ENCODE measurements at regions not wholly inside any gene's neighbourhood (a gene's known extent, or its start where the extent isn't known, plus 50 kb on each side); places are given as distances from the start of the nearest gene placed in this dataset.

DNA sequence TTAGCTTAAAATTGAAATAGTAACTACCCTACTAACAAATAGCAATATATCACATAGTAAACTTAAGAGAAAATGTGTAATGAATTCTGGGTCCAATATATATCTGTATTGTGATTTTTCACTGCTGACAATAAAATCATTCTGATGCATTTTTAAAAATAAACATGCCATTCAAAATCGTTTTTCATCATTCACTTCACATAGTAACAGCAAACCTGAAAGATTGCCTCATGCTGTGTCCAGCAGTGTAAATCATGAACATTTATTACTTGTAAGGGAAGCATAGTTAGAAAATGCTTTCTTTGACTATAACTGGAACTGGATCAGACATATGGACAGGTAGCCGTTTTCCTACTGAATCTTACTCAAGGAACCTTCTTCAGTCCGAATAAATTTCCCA, 446.1 kb downstream of the UTRN start (continued):
- TF ChIP-seq, protein P1, sequence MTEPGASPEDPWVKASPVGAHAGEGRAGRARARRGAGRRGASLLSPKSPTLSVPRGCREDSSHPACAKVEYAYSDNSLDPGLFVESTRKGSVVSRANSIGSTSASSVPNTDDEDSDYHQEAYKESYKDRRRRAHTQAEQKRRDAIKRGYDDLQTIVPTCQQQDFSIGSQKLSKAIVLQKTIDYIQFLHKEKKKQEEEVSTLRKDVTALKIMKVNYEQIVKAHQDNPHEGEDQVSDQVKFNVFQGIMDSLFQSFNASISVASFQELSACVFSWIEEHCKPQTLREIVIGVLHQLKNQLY (CRISPR knock-in tag; IDR thresholded peaks at IDR 0.05) = no peak
- TF ChIP-seq, protein P2, sequence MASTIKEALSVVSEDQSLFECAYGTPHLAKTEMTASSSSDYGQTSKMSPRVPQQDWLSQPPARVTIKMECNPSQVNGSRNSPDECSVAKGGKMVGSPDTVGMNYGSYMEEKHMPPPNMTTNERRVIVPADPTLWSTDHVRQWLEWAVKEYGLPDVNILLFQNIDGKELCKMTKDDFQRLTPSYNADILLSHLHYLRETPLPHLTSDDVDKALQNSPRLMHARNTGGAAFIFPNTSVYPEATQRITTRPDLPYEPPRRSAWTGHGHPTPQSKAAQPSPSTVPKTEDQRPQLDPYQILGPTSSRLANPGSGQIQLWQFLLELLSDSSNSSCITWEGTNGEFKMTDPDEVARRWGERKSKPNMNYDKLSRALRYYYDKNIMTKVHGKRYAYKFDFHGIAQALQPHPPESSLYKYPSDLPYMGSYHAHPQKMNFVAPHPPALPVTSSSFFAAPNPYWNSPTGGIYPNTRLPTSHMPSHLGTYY (CRISPR knock-in tag; IDR thresholded peaks at IDR 0.05) = no peak
- TF ChIP-seq SOX15 (CRISPR knock-in tag; IDR thresholded peaks at IDR 0.05) (no peak), KAT7 (CRISPR knock-in tag; IDR thresholded peaks at IDR 0.05; ENCODE audit: borderline replicate concordance) (no peak), NR1H2 (CRISPR knock-in tag; IDR thresholded peaks at IDR 0.05) (no peak)

DNA sequence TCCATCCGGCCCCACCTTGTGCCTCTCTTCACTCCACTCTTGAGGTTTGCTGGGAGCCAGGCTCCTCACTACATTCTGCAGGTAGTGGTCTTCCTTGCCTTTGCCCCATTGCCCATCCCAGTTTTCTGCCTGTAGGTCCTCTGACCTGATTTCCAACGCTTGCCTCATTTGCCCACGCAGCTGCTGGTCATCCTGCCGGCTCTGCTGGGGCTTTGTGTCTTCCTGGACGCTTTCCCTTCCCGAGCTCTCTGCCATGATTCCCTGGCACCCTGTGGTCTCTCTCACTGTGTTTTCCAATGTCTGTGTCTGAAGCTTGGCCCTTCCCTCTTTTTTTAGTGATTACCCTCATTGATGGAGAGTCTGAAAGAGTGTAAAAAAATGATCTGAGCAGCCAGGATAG, 451.6 kb downstream of the UTRN start:
- Mint-ChIP-seq H3K4me1 (peaks cover 4% of the 10 kb centered on the region; the same call in 1 of the 2 replicates), H3K27me3 (ENCODE audit: low read depth) (no peaks in the 10 kb centered on the region), H3K27ac (peak overlapping the region; percentile 7; the same call in 1 of the 2 replicates), H3K9me3 (no peaks in the 10 kb centered on the region), H3K36me3 (peaks cover 14% of the 10 kb centered on the region), H3K4me3 (no peak overlapping the region)
- POLR2A ChIA-PET = interaction anchor here (0.9 kb wide), 1 partner anchor 451 kb away, joined by 4 read pairs; no protein-coding TSS in a partner anchor
- CTCF ChIA-PET = no interaction called here
- ATAC-seq (no peak), DNase-seq (ENCODE audit: low spot score) (no peak)
- TF ChIP-seq FOXK1 (CRISPR knock-in tag; IDR thresholded peaks at IDR 0.05) (no peak), ZNF416 (CRISPR knock-in tag; IDR thresholded peaks at IDR 0.05) (no peak), FOXP1 (CRISPR knock-in tag; IDR thresholded peaks at IDR 0.05; ENCODE audit: borderline replicate concordance) (no peak), ZNF396 (CRISPR knock-in tag; IDR thresholded peaks at IDR 0.05; ENCODE audit: borderline replicate concordance) (no peak), SMAD3 (CRISPR knock-in tag; IDR thresholded peaks at IDR 0.05; ENCODE audit: borderline replicate concordance) (no peak), PRRX2 (CRISPR knock-in tag; IDR thresholded peaks at IDR 0.05) (no peak), CREB1 (CRISPR knock-in tag; IDR thresholded peaks at IDR 0.05) (no peak), TP53 (CRISPR knock-in tag; IDR thresholded peaks at IDR 0.05) (no peak)
- TF ChIP-seq, protein P3, sequence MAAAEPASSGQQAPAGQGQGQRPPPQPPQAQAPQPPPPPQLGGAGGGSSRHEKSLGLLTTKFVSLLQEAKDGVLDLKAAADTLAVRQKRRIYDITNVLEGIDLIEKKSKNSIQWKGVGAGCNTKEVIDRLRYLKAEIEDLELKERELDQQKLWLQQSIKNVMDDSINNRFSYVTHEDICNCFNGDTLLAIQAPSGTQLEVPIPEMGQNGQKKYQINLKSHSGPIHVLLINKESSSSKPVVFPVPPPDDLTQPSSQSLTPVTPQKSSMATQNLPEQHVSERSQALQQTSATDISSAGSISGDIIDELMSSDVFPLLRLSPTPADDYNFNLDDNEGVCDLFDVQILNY (CRISPR knock-in tag; IDR thresholded peaks at IDR 0.05) = no peak

DNA sequence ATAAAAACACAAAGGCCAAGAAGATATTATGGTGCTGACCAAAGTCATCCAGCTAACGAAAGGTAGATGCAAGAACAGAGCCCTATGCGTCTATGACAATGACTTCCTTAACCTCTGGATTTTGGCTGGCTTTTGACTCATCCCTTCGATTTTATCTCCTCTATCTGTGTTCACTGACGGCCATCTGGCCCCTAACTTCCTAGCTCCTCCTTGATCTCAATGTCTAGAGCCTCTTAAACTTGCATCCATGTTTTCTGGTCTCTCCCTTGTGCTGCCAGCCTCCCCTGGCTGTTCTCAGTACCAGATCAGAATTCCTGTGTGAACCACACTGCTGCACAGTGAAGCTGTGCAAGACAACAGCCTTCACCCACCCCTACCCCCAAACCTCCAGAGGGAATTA, 452.9 kb downstream of the UTRN start:
- DNase-seq (ENCODE audit: low spot score) (no peak), ATAC-seq (no peak)
- peaks cover 8% of the 10 kb centered on the region for H3K36me3 Mint-ChIP-seq
- H3K9me3 Mint-ChIP-seq = no peaks in the 10 kb centered on the region
- POLR2A ChIA-PET = no interaction called here
- TF ChIP-seq ZNF138 (CRISPR knock-in tag; conservative IDR thresholded peaks at IDR 0.05) = no peak
- TF ChIP-seq FOXK1 (CRISPR knock-in tag; IDR thresholded peaks at IDR 0.05) = no peak
- no peak for TF ChIP-seq ZNF416 (CRISPR knock-in tag; IDR thresholded peaks at IDR 0.05)
- TF ChIP-seq NFATC4 (CRISPR knock-in tag; IDR thresholded peaks at IDR 0.05) = no peak
- TF ChIP-seq IRF2 (CRISPR knock-in tag; IDR thresholded peaks at IDR 0.05; ENCODE audit: borderline replicate concordance, low read depth) = no peak
- TF ChIP-seq SP1 (CRISPR knock-in tag; conservative IDR thresholded peaks at IDR 0.05) = no peak
- TF ChIP-seq ZNF232 (CRISPR knock-in tag; IDR thresholded peaks at IDR 0.05) = no peak
- TF ChIP-seq ESRRA (CRISPR knock-in tag; IDR thresholded peaks at IDR 0.05; ENCODE audit: borderline replicate concordance) = no peak
- TF ChIP-seq JAZF1 (CRISPR knock-in tag; IDR thresholded peaks at IDR 0.05) = no peak
- no peak for TF ChIP-seq RORB (CRISPR knock-in tag; IDR thresholded peaks at IDR 0.05)
- TF ChIP-seq RELA (CRISPR knock-in tag; IDR thresholded peaks at IDR 0.05; ENCODE audit: borderline replicate concordance) = no peak
- peaks cover 4% of the 10 kb centered on the region; the same call in 1 of the 2 replicates for H3K4me1 Mint-ChIP-seq
- no peaks in the 10 kb centered on the region for H3K27me3 Mint-ChIP-seq (ENCODE audit: low read depth)
- no peak overlapping the region for H3K4me3 Mint-ChIP-seq
- H3K27ac Mint-ChIP-seq = peak overlapping the region; percentile 16
- CTCF ChIA-PET = no interaction called here

Data from WTC11 (cell line).